ENCODE measurements at regions not wholly inside any gene's neighbourhood (a gene's known extent, or its start where the extent isn't known, plus 50 kb on each side); places are given as distances from the start of the nearest gene placed in this dataset.

GRCh38 chr14:39773387-39774126, 341.3 kb upstream of the FBXO33 start:
- intact Hi-C loops (cut with DNase I): no loop called here
- no peak for TF ChIP-seq CTCF (IDR thresholded peaks at IDR 0.05)
- WGBS, 2 donors: 79 to 92% methylated on average over 2 of the region's 2 CpGs

GRCh38 chr14:39772627-39773026, 340.4 kb upstream of the FBXO33 start:
- H3K4me1 ChIP-seq: no peaks in the 10 kb centered on the region
- no peaks in the 10 kb centered on the region for H3K27me3 ChIP-seq
- DNase-seq: no peak
- 33 to 43% methylated on average over 1 of the region's 1 CpG for WGBS, 2 donors
- no peak overlapping the region for H3K27ac ChIP-seq
- no peaks in the 10 kb centered on the region for H3K36me3 ChIP-seq
- no peak for TF ChIP-seq POLR2A (IDR thresholded peaks at IDR 0.05)
- TF ChIP-seq EP300 (IDR thresholded peaks at IDR 0.05): no peak
- TF ChIP-seq POLR2AphosphoS5 (IDR thresholded peaks at IDR 0.05): no peak
- no peak for TF ChIP-seq CTCF (IDR thresholded peaks at IDR 0.05)
- intact Hi-C loops (cut with DNase I): no loop called here
- H3K9me3 ChIP-seq: no peaks in the 10 kb centered on the region
- no peak overlapping the region for H3K4me3 ChIP-seq

More at GRCh38 chr14:39773387-39774126, 341.3 kb upstream of the FBXO33 start:
- Histone ChIP-seq H3K36me3 (no peaks in the 10 kb centered on the region), H3K27ac (no peak overlapping the region), H3K9me3 (no peaks in the 10 kb centered on the region), H3K4me1 (no peaks in the 10 kb centered on the region), H3K4me3 (no peak overlapping the region), H3K27me3 (no peaks in the 10 kb centered on the region)
- no peak for DNase-seq

GRCh38 chr14:39768589-39768988, 336.4 kb upstream of the FBXO33 start:
- DNase-seq: no peak
- no peak overlapping the region for H3K27ac ChIP-seq
- no peak overlapping the region for H3K4me3 ChIP-seq
- intact Hi-C loops (cut with DNase I): no loop called here
- no peaks in the 10 kb centered on the region for H3K9me3 ChIP-seq
- 80% methylated on average over 1 of the region's 1 CpG for WGBS, 2 donors
- TF ChIP-seq POLR2A (IDR thresholded peaks at IDR 0.05) (no peak), POLR2AphosphoS5 (IDR thresholded peaks at IDR 0.05) (no peak), CTCF (IDR thresholded peaks at IDR 0.05) (no peak), EP300 (IDR thresholded peaks at IDR 0.05) (no peak)
- no peaks in the 10 kb centered on the region for H3K36me3 ChIP-seq
- H3K4me1 ChIP-seq: no peaks in the 10 kb centered on the region
- no peaks in the 10 kb centered on the region for H3K27me3 ChIP-seq

GRCh38 chr14:39766397-39767000, 334.3 kb upstream of the FBXO33 start:
- Histone ChIP-seq H3K36me3 (no peaks in the 10 kb centered on the region), H3K9me3 (no peaks in the 10 kb centered on the region), H3K27ac (no peak overlapping the region), H3K4me3 (no peak overlapping the region), H3K4me1 (no peaks in the 10 kb centered on the region), H3K27me3 (no peaks in the 10 kb centered on the region)
- 53 to 68% methylated on average over 7 of the region's 7 CpGs for WGBS, 2 donors
- no peak for DNase-seq
- intact Hi-C loops (cut with DNase I): no loop called here
- TF ChIP-seq CTCF (IDR thresholded peaks at IDR 0.05): no peak
- TF ChIP-seq EP300 (IDR thresholded peaks at IDR 0.05): no peak
- no peak for TF ChIP-seq POLR2A (IDR thresholded peaks at IDR 0.05)
- no peak for TF ChIP-seq POLR2AphosphoS5 (IDR thresholded peaks at IDR 0.05)
